GM18861 (cell line): ENCODE measurements at regions not wholly inside any gene's neighbourhood (a gene's known extent, or its start where the extent isn't known, plus 50 kb on each side); places are given as distances from the start of the nearest gene placed in this dataset.
"Not testable (repeated sequence)": the region's sequence is repeated elsewhere in the genome, so short reads cannot be mapped to it uniquely, and the experiment has no call there.

Source experiments
- ATAC-seq: cut with Tn5 transposase; IDR thresholded peaks from one replicate; pipeline ENCODE4 v1.9.1; 2021; ENCODE audit not compliant: unreplicated experiment

DNA sequence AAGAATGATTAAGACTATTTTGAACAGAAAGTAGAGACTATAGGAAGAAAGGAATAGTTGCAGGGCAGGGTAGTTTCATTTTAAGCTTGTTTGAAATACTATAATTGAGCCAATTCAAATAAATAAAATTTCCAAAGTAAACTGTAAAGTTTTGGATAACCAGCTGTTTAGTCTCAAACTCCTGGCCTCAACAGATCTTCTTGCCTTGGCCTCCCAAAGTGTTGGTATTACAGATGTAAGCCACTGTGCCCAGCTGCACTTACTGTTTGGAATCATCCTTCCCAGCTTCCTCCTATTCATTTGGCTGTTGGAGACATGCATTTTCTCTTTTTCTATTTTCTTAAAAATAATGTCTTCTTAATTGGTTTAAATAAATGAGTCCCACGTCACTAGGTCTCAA, 231.0 kb downstream of the NNT start:
- no peak for ATAC-seq

DNA sequence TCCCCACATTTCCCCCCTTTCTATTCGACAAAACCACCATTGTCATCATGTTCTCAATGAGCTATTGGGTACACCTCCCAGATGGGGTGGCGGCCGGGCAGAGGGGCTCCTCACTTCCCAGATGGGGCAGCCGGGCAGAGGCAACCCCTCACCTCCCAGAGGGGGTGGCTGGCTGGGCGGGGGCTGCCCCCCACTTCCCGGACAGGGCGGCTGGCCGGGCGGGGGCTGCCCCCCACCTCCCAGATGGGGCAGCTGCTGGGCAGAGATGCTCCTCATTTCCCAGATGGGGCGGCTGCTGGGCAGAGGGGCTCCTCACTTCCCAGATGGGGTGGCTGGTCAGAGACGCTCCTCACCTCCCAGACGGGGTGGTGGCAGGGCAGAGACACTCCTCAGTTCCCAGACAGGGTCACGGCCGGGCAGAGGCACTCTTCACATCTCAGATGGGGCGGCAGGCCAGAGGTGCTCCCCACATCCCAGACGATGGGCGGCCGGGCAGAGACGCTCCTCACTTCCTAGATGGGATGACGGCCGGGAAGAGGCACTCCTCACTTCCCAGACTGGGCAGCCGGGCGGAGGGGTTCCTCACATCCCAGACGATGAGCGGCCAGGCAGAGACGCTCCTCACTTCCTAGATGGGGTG, 221.5 kb downstream of the NNT start:
- not testable (repeated sequence) for ATAC-seq

DNA sequence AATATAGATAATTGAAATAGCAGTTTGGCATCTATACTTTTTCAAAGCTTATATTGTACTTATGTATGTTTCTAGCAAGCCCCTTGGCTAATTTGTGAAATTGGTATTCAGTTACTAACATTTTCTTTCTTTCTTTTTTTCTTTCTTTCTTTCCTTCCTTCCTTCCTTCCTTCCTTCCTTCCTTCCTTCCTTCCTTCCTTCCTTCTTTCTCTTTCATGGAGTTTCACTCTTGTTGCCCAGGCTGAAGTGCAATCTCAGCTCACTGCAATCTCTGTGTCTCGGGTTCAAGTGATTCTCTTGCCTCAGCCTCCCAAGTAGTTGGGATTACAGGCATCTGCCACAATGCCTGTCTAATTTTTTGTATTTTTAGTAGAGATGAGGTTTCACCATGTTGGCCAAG, 215.4 kb downstream of the NNT start:
- not testable (repeated sequence) for ATAC-seq

DNA sequence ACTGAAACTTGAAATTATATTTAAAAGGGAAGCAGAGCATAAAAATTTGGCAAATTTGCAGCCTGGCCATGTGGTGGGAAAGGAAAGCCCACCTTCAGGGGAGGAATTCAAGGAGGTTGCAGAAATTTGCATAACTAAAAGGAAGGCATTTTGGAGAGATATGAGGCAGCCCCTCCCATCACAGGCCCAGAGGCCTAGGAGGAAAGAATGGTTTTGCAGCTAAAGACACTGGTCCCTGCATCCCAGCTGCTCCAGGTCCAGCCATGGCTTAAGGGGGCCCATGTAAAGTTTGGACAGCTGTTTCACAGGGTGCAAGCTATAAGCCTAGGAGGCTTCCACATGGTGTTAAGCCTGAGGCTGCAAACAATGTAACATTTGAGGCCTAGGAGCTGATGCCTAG, 212.5 kb downstream of the NNT start:
- no peak for ATAC-seq

DNA sequence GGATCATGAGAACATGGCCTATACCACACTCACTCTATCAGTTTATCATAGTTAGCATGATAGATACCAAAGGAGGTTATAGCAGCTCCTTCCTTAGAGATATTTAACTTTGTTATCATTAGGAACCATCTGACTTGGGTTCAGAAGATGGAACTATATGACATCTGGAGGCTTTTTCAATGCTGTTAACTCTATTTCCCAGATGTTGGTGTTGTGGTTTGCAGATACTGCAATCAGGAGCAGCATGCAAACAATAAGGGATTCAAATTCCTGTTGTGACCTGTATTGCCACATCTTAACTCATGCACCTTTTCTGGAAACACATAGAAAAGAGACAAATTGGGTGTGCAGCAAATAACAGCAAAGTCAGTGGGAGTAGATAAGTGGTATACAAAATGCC, 201.7 kb downstream of the NNT start:
- no peak for ATAC-seq

DNA sequence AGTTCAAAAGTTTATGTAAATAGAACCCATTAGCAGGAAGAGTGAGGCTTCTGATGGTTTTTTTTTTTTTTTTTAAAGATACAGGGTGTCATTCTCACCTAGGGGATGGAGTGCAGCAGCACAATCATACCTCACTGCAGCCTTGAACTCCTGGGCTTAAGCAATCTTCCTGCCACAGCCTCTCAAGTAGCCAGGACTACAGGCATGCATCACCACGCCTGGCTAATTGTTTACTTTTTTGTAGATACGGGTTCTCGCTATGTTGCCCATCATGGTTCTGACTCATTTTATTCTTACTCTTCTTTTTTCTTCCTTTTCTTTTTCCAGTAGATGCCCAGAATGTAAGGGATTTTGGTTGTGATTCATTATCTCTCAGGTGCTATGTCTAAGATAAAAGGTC, 201.1 kb downstream of the NNT start:
- no peak for ATAC-seq

DNA sequence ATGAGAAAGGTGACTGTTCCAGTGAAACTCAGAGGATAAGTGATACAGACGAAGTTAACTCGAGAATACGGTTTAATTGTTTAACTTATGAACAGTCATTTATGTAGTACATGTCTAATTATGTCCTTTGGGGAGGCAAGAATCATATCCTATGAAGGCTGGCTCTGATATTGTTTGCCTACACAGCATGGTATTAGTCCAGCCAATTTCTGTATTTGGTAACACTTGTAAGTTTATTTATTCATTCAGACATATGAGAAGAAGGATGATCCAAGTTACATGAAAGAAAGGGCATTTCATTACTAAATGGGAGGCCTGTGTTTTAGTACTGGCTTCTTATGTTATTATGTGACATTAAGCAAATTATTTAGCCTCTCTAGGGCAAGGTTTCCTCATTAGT, 199.7 kb downstream of the NNT start:
- no peak for ATAC-seq

DNA sequence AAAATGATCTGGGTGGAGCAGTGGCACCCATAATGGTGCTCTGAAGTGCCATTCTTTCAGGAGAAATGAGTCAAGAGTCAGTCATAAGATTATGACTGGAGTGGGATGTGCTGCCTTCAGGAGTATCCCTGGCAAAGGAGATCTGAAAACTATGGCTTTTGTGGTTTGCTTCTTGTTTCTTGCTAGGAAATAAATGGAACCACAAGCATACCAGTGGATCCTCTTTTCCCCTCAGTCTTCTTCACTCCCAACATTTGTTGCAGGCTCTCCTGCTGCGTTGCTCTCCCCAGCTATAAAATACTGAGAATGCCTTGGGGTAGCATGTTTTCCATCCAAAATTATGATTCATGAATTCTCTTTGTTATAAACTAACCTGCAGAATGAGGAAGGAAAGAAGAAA, 199.1 kb downstream of the NNT start:
- ATAC-seq, result no peak

DNA sequence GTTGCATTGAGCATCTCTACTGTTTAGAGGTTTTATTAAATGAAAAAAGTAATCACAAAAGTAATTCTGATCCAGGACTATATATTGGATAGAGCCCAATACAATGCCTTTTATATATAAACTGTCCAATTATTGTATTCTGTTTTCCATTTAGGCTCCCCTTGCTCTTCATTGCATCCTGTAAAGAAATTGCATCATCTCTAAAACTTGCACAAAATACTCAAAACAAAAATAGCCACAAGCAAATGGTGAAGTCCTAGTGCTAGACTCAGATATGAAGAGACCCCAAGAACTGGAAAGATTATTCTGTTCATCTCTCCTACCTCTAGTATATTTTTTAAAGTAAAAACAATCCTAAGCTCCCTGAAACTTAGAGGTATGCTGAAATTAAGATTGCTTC, 195.8 kb downstream of the NNT start:
- ATAC-seq, result no peak

DNA sequence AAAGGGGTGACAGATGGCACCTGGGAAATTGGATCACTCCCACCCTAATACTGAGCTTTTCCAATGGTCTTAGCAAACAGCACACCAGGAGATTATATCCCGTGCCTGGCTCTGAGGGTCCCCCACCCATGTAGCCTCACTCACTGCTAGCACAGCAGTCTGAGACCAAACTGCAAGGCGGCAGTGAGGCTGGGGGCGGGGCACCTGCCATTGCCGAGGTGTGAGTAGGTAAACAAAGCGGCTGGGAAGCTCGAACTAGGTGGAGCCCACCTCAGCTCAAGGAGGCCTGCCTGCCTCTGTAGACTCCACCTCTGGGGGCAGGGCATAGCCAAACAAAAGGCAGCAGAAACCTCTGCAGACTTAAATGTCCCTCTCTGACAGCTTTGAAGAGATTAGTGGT, 188.9 kb downstream of the NNT start:
- ATAC-seq, result not testable (repeated sequence)

DNA sequence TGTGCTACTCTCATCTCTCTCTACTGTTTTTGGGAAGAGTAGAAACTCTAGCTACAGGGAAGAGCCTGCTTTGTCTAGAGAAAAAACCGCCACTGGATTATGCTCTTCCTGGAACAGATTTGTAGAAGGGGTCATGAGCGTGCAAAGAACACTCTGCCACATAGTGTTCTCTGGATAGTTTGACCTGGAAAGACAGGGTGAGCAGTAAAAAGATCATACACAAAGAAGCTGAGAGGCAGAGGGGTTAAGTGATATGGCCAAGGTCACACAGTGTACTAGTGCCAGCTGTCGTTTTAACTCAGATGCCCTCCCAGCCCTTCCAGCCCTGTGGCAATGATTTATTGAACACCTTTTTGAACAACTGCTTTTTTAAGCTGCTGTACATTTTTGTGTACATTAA, 182.2 kb downstream of the NNT start:
- no peak for ATAC-seq

DNA sequence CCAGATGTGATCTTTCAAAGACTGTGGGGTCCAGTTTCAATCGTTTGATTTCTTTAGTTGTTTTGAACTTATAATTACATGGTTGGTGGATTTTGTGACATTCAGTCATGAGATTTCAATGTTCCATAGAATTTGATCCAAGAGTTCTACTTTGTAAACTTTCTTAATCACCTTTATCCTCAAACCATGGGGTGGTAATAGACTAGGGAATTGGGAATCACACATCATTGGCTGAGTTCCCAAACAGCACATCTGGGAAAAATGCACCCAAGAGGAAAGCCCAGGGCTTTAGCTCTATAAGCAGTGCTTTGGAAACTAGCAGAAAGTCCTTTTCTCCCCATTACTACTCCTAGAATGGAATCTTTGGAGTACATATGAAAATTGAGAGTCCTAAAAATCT, 177.6 kb downstream of the NNT start:
- no peak for ATAC-seq

DNA sequence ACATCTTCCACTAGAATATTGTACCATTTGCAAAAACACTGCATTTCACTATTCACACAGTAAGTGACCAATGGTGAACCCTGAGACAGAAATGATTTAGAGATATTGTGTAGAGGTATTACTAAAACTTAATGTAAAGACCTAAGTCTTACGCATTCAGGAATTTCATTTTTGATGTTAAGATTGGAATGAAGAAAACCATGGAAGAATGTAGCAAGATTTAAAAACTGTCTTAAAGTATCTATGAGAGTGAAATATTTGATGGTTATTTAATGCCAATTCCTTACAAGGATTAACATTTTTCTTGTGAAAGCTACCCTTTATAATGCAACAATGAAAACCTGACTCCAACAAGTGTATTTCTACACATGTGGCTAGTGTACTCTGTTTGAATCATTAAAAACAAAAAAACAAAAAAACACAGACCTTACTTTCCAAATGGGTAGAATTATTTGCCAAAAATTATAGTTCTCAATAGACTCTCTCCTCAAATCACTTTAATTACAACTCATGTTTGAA, 172.0 kb downstream of the NNT start:
- ATAC-seq, result no peak

DNA sequence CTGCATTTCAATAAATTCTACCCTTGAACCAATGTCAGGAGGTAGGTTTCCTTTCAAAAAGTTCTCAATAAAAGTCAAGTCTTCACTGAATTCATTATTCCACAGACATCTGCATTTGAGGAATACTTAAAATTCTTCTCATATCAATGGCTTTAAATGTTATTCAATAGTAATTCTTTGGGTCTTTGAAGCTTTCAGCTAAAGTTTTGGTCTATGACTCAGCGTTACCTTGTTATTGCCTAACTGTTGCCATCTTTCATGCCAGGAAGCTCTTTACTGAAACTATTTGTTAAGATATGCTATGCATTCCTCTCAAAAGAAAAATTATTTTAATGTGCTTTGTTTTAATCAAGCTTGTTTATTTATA, 170.5 kb downstream of the NNT start:
- ATAC-seq, result no peak

DNA sequence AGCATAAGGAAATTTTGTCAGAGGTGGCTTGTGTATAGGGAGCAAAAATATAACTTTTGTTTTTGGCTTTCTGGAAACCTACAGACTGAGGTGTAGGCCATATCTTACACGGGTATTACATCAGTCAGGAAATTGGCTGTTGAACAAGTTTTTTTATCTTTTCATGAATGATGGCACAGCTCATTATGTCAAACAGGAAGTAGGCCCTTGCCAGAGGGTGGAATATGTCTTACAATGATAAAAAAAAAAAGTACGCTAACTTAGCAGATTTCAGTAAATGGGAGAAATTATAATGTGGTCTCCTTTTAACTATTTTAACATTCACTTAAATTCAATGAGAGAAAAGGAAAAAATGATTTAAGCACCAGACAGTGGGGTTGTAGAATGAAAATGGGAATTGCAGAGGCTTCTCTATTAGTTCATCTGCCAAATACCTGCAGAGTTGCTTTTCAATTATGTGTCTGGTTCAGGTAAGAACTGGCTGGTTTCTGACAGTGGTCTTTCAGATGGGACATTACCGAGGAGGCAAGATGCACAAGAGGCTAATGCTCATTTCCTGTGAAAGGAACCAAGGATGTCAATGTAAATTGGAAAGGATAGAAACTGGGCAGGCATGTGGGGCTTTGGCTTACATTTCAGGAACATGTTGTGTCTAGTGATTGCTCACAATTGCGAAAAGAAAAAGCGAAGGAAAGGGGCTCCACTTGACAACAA, 169.9 kb downstream of the NNT start:
- no peak for ATAC-seq

DNA sequence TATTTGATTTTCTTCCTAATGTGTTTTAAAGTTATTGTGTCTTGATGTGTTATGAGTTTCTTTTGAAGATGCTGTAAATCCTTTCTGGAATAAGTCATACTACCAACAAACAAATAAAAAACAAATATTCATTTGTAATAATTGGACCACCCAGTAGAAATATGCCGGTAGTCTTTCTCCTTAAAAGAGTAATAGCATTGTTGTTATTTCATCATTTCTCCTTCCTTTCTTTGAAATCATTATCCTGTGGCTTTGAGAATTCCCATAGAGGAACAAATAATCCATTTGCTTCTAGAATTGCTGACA, 169.4 kb downstream of the NNT start:
- ATAC-seq, result no peak

DNA sequence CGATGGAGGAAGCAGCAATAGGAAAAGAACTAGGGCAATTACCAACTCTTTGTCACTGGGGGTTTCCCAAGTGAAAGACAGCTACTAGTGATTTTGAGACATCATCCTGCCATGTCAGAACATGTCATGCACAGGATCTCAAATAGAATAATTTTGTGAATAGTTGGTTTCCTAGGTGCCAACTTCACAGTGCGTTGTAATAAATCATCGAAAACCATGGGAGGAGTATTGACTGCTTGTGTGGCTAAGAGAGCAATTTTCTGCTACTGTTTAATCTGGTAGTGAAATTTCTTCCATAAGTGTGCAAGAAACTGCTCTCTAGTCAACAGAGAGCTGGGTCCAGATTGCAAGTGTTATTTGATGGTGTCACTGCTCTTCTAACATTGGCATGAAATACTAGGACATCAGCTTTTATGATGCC, 168.6 kb downstream of the NNT start:
- ATAC-seq, result no peak

DNA sequence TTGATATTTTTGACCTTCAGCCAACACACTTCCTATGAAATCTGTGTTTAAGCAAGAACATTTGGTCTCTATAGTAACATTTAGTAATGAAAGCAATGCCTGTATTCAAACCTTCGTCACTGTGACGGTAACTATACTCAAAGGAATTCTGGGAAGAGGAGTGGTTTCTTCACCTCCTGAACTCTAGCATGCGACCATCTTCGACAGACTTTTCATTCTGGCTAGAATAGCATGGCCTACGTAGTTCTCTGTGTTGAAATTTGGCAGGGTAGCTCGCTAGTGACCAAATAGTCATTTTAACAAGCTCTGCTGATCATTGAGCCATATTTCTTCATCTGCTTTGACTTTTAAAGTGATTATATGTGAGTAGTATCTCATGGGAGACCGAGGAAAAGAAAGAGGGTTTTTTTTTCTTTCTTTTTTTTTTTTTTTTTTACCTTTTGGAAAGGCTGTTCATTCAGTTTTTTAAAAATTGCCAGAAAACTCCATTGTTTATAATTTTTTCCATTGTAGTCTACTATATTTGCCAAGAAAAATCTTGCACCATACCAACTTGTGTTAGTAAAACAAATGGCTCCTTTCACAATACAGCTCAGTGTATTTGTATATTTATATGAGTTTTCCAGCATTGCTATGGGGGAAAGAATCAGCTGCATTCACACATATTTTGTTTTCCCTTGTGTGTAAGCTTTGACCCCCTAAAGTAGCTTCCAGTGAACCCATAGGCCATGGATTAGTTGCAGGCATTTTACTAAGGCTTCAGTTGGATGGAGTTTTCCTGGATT, 166.8 kb downstream of the NNT start:
- no peak for ATAC-seq
